ENCODE measurements at regions not wholly inside any gene's neighbourhood (a gene's known extent, or its start where the extent isn't known, plus 50 kb on each side); places are given as distances from the start of the nearest gene placed in this dataset.
A peak's percentile ranks its signal among the peaks of the same experiment; 100 is the strongest.
"Not testable (repeated sequence)": the region's sequence is repeated elsewhere in the genome, so short reads cannot be mapped to it uniquely, and the experiment has no call there.

DNA sequence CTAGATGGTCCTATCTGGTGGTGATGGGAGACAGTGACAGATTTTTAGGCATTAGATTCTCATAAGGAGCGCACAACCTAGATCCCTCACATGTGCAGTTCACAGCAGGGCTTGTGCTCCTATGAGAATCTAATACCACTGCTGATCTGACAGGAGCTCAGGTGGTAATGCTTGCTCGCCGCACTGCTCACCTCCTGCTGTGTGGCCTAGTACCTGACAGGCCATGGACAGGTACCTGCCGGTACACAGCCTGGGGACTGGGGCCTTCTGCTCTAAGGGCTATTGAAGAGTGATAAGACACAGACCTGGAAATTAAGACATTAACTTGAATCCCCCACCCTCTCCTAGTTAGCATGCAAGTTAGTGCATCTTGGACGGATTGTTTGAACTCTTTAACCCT is 64.4 kb downstream of the KLRB1 start:
- DNase-seq (ENCODE audit: low spot score) = not testable (repeated sequence)

DNA sequence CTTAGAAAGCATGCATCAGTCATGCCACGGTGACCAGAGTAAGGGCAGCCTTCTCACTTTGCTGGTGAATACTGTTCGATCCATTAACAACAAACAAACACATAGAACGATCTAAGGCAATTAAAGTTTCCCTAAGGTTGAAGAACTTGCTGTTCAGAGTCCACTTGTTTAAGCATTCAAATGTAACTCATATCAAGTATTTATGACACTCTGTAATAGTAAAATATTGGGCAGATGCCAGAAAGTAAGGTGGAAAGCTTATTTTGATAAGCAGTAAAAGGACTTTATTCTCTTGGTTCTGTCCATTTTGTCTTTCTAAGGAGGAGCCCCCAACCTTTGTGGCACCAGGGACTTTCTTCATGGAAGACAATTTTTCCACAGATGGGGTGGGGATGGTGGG is 64.9 kb downstream of the KLRB1 start:
- DNase-seq (ENCODE audit: low spot score) = not testable (repeated sequence)

DNA sequence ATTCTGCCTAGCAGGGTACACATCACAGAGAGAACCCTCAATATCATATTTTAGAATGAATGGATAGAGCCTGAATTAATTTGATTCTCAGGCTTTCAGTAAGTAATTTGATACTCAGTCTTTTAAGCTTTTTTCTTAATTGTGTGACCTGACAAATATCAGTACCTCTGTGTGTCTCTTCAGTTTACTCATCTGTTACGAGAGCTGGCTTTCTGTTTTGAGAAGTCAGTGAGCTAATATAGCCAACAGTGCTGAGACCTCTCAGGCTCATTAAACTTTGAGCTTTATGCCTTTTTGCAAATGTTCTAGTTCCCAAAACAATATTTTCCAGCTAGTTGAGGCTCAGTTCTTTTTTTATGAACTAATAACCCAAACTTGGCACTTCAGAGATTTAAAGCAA is 91.8 kb downstream of the KLRB1 start:
- not testable (repeated sequence) for DNase-seq (ENCODE audit: low spot score)

DNA sequence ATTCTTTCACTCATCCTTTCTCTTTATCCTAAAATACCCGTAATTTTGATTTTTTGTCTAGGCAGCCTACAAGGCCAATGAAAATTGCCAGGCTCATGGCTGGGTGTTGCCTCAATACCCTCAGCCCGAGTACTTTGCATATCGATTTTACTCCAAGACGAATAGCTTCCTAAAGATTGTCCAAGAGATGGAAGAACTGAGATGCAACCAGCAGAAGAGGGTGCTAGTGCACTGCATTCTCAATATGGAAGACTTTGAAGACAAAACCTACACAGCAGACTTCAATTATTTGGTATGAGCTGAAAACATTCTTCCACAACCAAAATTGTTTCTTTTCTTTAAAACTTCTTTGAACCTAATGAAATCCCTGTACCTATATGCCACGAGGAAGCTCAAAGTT is 95.0 kb downstream of the KLRB1 start:
- DNase-seq (ENCODE audit: low spot score) = not testable (repeated sequence)

GRCh38 chr12:9510392-9511011 is 97.2 kb downstream of the KLRB1 start:
- not testable (repeated sequence) for DNase-seq (ENCODE audit: low spot score)

GRCh38 chr12:9509464-9510161 is 98.1 kb downstream of the KLRB1 start:
- no peak for DNase-seq (ENCODE audit: low spot score)

DNA sequence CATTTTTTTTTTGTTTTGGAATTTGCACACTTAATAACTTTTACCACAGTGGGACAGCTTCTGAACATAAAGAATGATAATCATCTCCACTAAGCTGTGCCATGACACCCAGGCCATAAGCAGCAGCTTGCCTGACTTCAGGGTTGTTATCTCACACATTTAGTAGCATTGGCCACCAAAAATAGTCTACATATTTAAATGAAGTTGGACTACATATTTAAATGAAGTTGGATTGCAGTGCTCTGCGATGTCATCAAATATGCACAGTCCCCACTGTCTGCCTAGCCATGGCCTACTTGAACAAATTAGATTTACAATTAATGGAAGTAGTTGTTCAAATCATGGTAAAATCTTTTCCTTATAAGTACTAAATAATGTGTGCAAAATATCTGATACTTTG is 101.0 kb downstream of the KLRB1 start:
- no peak for DNase-seq (ENCODE audit: low spot score)

- not testable (repeated sequence) for DNase-seq (ENCODE audit: low spot score)
These were observed 104.3 kb downstream of the KLRB1 start for GRCh38 chr12:9503384-9503783.

DNA sequence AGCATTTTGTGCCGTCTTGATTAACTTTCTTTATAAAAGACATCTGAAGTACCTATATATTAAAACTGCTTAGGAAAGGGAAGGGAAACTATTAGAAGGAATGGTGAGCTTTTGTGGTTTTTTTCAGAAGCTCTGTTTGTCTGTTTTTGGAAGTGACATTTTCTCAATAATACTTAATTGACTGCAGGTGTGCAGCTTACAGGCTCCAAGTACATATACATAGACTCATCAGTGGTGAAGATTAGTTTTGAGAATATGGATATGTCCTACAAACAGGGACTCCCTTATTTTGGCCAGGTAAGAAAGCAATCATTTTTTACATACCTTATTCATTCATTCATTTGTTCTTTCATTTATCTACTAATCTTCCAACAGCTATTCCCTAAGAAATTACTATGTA is 104.9 kb downstream of the KLRB1 start:
- DNase-seq (ENCODE audit: low spot score) = not testable (repeated sequence)

GRCh38 chr12:9493325-9493724 is 114.4 kb downstream of the KLRB1 start:
- DNase-seq (ENCODE audit: low spot score) = not testable (repeated sequence)

GRCh38 chr12:9481289-9481688 is 126.4 kb downstream of the KLRB1 start:
- not testable (repeated sequence) for DNase-seq (ENCODE audit: low spot score)

- DNase-seq (ENCODE audit: low spot score) = not testable (repeated sequence)
These were observed 133.5 kb downstream of the KLRB1 start for GRCh38 chr12:9474197-9474596.

DNA sequence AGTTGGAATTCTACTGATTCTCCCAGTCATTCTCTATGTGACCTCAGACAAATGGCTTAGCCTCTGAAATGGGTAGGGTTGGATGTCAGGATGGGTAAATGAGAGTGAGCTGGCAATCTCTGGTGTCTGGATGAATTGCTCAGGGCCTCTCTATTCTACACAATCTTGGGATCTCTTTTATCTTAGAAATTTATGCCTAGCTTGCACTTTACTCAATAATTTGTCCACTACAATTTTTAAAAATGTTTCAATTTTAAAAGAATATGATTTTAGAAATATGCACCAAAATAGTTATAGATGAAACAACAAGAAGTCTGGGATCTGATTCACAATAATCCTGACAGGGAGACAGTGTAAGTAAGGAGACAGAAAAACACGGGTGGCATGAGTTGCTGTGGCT is 134.1 kb downstream of the KLRB1 start:
- not testable (repeated sequence) for DNase-seq (ENCODE audit: low spot score)

DNA sequence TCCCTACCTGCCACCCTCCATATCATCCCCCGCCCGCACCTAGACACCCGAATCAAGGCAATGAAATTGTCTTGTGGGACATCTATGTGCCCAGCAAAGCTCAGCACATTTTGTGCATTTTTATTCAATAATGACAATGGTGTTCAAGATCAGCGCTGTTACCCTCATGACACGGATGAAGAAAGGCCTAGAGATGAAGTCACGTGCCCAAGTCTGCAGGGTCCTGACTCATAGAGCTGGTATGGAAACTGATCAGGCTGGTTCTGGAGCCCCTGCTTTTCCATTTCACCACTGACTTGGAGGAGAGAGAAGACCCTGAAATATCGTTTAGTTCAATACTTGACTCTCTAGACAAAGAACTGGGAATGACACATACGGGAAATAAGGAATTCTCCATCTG is 136.2 kb downstream of the KLRB1 start:
- not testable (repeated sequence) for DNase-seq (ENCODE audit: low spot score)

DNA sequence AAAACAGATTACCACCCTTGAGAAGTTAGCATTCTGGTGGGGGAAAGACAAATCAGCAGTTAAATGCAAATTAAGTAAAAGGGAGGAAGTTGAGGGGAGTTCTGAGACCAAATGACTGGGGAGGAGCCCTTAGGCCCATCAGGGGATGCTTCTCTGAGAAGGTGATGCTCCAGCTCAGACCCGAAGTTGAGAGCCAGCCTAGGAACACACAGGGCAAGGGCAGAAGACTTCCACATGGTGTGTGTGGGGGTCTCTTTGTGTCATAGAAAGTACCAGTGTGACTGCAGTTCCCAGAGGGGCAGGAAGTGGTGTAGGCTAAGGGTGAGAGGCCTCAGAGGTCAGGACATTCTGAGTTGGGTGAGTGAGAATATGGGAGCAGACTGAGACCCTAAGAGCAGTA is 137.3 kb downstream of the KLRB1 start:
- not testable (repeated sequence) for DNase-seq (ENCODE audit: low spot score)

DNA sequence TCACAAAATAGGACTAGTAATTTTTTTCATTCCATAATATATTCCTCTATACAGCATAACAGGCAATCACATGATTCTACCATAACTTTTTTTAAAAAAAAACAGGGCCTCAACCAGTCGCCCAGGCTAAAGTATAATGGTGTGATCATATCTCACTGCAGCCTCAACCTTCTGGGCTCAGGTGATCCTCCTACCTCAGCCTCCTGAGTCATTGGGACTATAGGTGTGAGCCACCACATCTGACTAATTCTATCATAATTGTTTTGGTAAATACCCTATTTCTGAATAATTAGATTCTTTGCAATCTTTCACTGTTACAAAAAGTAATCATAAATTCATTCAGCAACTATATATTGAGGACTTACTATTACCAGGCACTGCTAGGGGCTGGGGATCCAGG is 137.8 kb downstream of the KLRB1 start:
- DNase-seq (ENCODE audit: low spot score) = not testable (repeated sequence)

- DNase-seq (ENCODE audit: low spot score) = not testable (repeated sequence)
These were observed 138.3 kb downstream of the KLRB1 start for GRCh38 chr12:9469463-9469862.

GRCh38 chr12:9468998-9469397 is 138.7 kb downstream of the KLRB1 start:
- peak; percentile 55 for DNase-seq (ENCODE audit: low spot score)

- DNase-seq (ENCODE audit: low spot score) = not testable (repeated sequence)
These were observed 139.6 kb downstream of the KLRB1 start for GRCh38 chr12:9468144-9468543.

GRCh38 chr12:9464408-9464807 is 143.3 kb downstream of the KLRB1 start:
- no peak for DNase-seq (ENCODE audit: low spot score)

- DNase-seq (ENCODE audit: low spot score) = not testable (repeated sequence)
These were observed 152.2 kb downstream of the KLRB1 start for GRCh38 chr12:9455516-9455915.

DNA sequence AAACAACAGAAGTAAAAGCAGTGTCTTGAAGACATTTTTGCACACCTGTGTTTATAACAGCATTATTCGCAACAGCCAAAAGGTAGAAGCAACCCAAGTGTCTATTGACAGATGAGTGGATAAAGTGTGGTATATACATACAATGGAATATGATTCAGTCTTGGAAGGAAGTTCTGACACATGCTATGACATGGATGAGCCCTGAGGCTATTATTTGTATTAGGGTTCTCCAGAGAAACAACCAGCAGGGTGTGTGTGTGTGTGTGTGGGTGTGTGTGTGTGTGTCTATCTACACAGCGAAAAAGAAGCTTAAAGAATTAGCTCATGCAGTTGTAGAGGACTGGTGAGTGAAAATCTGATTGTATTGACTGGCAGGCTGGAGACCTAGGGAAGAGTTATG is 153.7 kb downstream of the KLRB1 start:
- not testable (repeated sequence) for DNase-seq (ENCODE audit: low spot score)

DNA sequence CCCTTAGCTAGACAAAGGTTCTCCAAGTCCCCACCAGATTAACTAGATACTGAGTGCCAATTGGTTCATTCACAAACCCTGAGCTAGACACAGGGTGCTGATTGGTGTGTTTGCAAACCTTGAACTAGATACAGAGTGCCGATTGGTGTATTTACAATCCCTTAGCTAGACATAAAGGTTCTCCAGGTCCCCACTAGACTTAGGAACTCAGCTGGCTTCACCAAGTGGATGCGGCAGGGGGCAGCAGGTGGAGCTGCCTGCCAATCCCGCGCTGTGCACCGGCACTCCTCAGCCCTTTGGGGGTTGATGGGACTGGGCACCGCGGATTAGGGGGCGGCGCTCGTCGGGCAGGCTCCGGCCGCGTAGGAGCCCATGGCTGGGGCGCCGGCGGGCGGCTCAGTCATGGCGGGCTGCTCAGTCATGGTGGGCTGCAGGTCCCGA is 157.6 kb downstream of the KLRB1 start:
- DNase-seq (ENCODE audit: low spot score) = not testable (repeated sequence)
